Ascending aorta (tissue), 2 donors: ENCODE measurements at regions not wholly inside any gene's neighbourhood (a gene's known extent, or its start where the extent isn't known, plus 50 kb on each side); places are given as distances from the start of the nearest gene placed in this dataset.

ENCODE experiments used
- DNase-seq, 2 donors: peaks; one replicate each; pipeline ENCODE4 v3.0.0-alpha.2; 2019; ENCODE audit warnings: low spot score in 2 of 2
- H3K27ac ChIP-seq, 2 donors: fragments of 200-600 bp; sonication (generic); one replicate each; pipeline ENCODE4 v1.5.1; 2016 to 2017; ENCODE audit warnings: mild to moderate bottlenecking in 1 of 2
- H3K27me3 ChIP-seq: fragments of 200-600 bp; sonication (generic); one replicate; pipeline ENCODE4 v1.5.1; 2017
- H3K36me3 ChIP-seq, 2 donors: fragments of 200-600 bp; sonication (generic); one replicate each; pipeline ENCODE4 v1.5.1; 2016
- H3K4me1 ChIP-seq, 2 donors: fragments of 200-600 bp; sonication (generic); one replicate each; pipeline ENCODE4 v1.5.1; 2016 to 2017; ENCODE audit warnings: mild to moderate bottlenecking in 1 of 2
- H3K4me3 ChIP-seq, 2 donors: fragments of 200-600 bp; sonication (generic); one replicate each; pipeline ENCODE4 v1.5.1; 2016 to 2017; ENCODE audit warnings: mild to moderate bottlenecking in 1 of 2
- H3K9me3 ChIP-seq, 2 donors: fragments of 200-600 bp; sonication (generic); one replicate each; pipeline ENCODE4 v1.5.1; 2016
- intact Hi-C: fragments of 100-400 bp; cut with DNase I; formaldehyde crosslinking; loops from one replicate; pipeline ENCODE4 v1.15.1; 2023
- TF ChIP-seq, protein P1 (sequence below), 3 experiments: fragments of 200-600 bp in 2 of 3; fragments of 450-650 bp in 1 of 3; sonication (generic) in 2 of 3; IDR thresholded peaks; one replicate each; pipeline ENCODE4 v1.5.1; 2016 to 2019; ENCODE audit warnings: antibody characterized with exemption in 3 of 3, mild to moderate bottlenecking in 1 of 3, moderate library complexity in 1 of 3

DNA sequence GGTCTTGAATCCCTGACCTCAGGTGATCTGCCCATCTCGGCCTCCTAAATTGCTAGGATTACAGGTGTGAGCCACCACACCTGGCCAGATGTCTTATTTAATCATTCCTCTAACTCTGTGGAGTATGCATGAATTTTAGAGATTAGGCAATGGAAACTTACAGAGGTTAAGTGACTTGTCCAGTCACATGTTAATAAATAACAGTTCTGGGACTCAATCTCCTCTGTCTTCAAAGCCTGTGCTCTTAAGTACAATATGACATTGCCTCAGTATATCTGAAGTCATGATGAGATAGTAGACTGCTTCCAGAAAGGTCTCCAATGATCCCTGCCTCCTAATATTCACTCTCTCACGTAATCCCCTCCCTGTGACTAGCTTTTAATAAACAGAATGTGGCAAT, 72.9 kb upstream of the TDRD3 start:
- Histone ChIP-seq H3K27me3 (no peaks in the 10 kb centered on the region), H3K36me3 (no peaks in the 10 kb centered on the region), H3K4me3 (no peak overlapping the region), H3K4me1 (no peaks in the 10 kb centered on the region), H3K27ac (no peak overlapping the region), H3K9me3 (no peaks in the 10 kb centered on the region)
- no peak for DNase-seq
- intact Hi-C loops, result no loop called here
- TF ChIP-seq, protein P1, sequence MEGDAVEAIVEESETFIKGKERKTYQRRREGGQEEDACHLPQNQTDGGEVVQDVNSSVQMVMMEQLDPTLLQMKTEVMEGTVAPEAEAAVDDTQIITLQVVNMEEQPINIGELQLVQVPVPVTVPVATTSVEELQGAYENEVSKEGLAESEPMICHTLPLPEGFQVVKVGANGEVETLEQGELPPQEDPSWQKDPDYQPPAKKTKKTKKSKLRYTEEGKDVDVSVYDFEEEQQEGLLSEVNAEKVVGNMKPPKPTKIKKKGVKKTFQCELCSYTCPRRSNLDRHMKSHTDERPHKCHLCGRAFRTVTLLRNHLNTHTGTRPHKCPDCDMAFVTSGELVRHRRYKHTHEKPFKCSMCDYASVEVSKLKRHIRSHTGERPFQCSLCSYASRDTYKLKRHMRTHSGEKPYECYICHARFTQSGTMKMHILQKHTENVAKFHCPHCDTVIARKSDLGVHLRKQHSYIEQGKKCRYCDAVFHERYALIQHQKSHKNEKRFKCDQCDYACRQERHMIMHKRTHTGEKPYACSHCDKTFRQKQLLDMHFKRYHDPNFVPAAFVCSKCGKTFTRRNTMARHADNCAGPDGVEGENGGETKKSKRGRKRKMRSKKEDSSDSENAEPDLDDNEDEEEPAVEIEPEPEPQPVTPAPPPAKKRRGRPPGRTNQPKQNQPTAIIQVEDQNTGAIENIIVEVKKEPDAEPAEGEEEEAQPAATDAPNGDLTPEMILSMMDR (IDR thresholded peaks at IDR 0.05), result no peak

DNA sequence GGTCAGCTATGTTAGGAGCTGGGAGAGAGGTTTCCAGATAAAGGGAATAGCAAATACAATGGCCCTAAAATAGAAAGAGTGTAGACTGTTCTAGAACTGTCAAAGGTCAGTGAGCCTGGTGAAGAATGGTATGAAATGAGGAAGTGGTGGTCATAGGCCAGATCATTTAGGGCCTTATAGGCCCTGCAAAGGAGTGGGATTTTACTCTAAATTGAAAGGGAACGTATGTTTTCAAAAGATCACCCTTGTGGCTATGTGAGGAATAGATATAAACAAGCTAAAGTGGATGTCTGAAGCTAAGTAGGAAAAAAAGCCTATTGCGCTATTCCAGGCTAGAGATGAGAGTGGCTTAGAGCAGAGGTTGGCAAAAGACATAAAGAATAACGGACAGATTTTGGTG, 70.7 kb upstream of the TDRD3 start:
- H3K27ac ChIP-seq, result no peak overlapping the region
- intact Hi-C loops, result no loop called here
- no peaks in the 10 kb centered on the region for H3K9me3 ChIP-seq

GRCh38 chr13:60327511-60327910, 69.5 kb upstream of the TDRD3 start:
- no peak overlapping the region for H3K4me3 ChIP-seq
- DNase-seq, result no peak
- intact Hi-C loops, result no loop called here
- H3K36me3 ChIP-seq, result no peaks in the 10 kb centered on the region
- H3K27ac ChIP-seq, result no peak overlapping the region
- TF ChIP-seq, protein P1 (IDR thresholded peaks at IDR 0.05), result no peak
- H3K4me1 ChIP-seq, result no peaks in the 10 kb centered on the region
- no peaks in the 10 kb centered on the region for H3K9me3 ChIP-seq
- no peaks in the 10 kb centered on the region for H3K27me3 ChIP-seq

More for the DNA sequence above, 70.7 kb upstream of the TDRD3 start:
- TF ChIP-seq, protein P1 (IDR thresholded peaks at IDR 0.05), result no peak
- H3K4me3 ChIP-seq, result no peak overlapping the region
- H3K36me3 ChIP-seq, result no peaks in the 10 kb centered on the region
- no peak for DNase-seq
- no peaks in the 10 kb centered on the region for H3K4me1 ChIP-seq
- no peaks in the 10 kb centered on the region for H3K27me3 ChIP-seq

DNA sequence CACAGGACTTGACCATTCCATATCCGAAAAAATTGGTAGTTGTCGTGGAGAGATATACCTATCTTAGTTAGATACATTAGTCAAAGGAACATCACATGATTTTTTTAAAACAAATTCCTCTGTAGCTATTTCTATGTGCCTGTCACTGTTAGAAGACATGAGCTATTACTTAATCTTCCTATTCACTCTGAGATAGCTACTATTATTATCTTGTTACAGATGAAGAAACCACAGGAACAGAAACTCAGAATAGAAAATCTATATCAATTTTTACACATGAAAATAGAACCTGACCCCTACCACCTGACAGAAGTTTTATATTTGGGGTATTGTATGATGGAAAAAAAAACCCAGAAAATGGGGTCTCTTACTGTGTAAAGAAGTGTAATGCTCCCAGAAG, 68.9 kb upstream of the TDRD3 start:
- intact Hi-C loops, result no loop called here
- H3K27ac ChIP-seq, result no peak overlapping the region
- TF ChIP-seq, protein P1 (IDR thresholded peaks at IDR 0.05), result no peak
- H3K36me3 ChIP-seq, result no peaks in the 10 kb centered on the region
- no peaks in the 10 kb centered on the region for H3K9me3 ChIP-seq
- no peak for DNase-seq
- no peaks in the 10 kb centered on the region for H3K4me1 ChIP-seq
- no peak overlapping the region for H3K4me3 ChIP-seq
- H3K27me3 ChIP-seq, result no peaks in the 10 kb centered on the region

DNA sequence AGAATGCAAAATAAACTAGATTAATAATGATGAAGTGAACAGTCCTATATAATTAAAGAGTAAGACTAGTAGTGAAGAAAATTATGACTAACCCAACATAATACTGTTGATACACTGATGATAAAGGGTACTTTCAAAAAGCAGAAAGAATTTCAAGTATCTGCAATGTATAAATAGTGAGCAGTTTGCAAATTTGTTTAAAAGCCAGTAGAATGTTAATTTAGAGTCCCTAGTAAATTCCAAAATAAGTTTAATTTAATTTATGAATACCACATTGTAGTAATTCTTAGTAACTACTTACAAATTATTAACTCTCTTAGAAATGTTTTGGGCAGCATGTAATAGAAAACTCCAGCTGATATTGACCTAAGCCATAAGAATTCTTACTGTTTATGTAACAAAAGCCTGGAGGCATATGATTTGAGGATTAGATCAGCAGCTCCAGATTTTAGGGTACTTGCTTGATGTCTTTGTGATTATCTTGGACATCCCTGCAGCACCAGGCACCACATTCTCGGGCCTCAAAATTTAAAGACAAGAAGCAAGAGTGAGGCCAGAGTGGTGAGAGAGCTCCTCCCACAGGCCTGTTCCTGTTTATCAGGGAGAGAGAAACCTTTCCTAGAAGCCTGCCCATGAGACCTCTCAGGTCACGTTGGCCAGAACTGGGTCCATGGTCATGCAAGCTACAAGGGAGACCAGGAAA, 67.6 kb upstream of the TDRD3 start:
- Histone ChIP-seq H3K27me3 (no peaks in the 10 kb centered on the region), H3K4me1 (no peaks in the 10 kb centered on the region), H3K27ac (no peak overlapping the region), H3K36me3 (no peaks in the 10 kb centered on the region), H3K9me3 (no peaks in the 10 kb centered on the region), H3K4me3 (no peak overlapping the region)
- intact Hi-C loops, result no loop called here
- no peak for DNase-seq
- TF ChIP-seq, protein P1 (IDR thresholded peaks at IDR 0.05), result peak in 1 of 3 experiments; percentile 19
